ENCODE measurements at regions not wholly inside any gene's neighbourhood (a gene's known extent, or its start where the extent isn't known, plus 50 kb on each side); places are given as distances from the start of the nearest gene placed in this dataset.

- TF ChIP-seq FOXP2 (optimal IDR thresholded peaks at IDR 0.05; ENCODE audit: borderline replicate concordance, extremely low read depth, extremely low read length, insufficient read depth) (no peak), SIN3A (IDR thresholded peaks at IDR 0.05; ENCODE audit: borderline replicate concordance, insufficient read depth, low read length) (no peak), POLR2AphosphoS5 (IDR thresholded peaks at IDR 0.05; ENCODE audit: low read depth, low read length) (no peak), TAF1 (IDR thresholded peaks at IDR 0.05; ENCODE audit: borderline replicate concordance, insufficient read depth, low read length) (no peak)
- TF ChIP-seq, protein P1, sequence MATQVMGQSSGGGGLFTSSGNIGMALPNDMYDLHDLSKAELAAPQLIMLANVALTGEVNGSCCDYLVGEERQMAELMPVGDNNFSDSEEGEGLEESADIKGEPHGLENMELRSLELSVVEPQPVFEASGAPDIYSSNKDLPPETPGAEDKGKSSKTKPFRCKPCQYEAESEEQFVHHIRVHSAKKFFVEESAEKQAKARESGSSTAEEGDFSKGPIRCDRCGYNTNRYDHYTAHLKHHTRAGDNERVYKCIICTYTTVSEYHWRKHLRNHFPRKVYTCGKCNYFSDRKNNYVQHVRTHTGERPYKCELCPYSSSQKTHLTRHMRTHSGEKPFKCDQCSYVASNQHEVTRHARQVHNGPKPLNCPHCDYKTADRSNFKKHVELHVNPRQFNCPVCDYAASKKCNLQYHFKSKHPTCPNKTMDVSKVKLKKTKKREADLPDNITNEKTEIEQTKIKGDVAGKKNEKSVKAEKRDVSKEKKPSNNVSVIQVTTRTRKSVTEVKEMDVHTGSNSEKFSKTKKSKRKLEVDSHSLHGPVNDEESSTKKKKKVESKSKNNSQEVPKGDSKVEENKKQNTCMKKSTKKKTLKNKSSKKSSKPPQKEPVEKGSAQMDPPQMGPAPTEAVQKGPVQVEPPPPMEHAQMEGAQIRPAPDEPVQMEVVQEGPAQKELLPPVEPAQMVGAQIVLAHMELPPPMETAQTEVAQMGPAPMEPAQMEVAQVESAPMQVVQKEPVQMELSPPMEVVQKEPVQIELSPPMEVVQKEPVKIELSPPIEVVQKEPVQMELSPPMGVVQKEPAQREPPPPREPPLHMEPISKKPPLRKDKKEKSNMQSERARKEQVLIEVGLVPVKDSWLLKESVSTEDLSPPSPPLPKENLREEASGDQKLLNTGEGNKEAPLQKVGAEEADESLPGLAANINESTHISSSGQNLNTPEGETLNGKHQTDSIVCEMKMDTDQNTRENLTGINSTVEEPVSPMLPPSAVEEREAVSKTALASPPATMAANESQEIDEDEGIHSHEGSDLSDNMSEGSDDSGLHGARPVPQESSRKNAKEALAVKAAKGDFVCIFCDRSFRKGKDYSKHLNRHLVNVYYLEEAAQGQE (IDR thresholded peaks at IDR 0.05; ENCODE audit: insufficient read depth in 1 of 2, low read depth in 2 of 2, low read length in 2 of 2) = no peak
Measured at GRCh38 chr4:8722556-8722955, 130.0 kb downstream of the CPZ start.

DNA sequence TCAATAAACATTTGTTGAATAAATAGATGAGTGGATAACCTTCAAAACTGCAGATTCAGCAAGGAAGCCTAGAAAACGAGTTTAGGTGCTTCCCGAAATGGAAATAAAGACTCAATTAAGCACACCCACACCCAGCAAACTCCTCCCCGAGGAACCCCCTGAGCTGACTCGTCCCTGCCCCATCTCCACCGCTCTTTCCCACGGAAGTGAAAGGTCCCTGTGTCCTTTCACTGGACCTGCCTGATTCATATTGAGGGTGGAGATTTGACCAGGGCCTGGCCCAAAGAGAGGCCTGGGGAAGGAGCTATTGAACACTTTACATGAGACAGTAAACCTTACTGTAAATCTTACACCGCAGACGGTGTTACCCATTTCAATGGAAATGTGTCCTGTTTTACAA, 129.1 kb downstream of the CPZ start:
- TF ChIP-seq FOXP2 (optimal IDR thresholded peaks at IDR 0.05; ENCODE audit: borderline replicate concordance, extremely low read depth, extremely low read length, insufficient read depth) (no peak), TAF1 (IDR thresholded peaks at IDR 0.05; ENCODE audit: borderline replicate concordance, insufficient read depth, low read length) (no peak), SIN3A (IDR thresholded peaks at IDR 0.05; ENCODE audit: borderline replicate concordance, insufficient read depth, low read length) (no peak), POLR2AphosphoS5 (IDR thresholded peaks at IDR 0.05; ENCODE audit: low read depth, low read length) (no peak)
- TF ChIP-seq, protein P1 (IDR thresholded peaks at IDR 0.05; ENCODE audit: insufficient read depth in 1 of 2, low read depth in 2 of 2, low read length in 2 of 2) = no peak

- TF ChIP-seq TAF1 (IDR thresholded peaks at IDR 0.05; ENCODE audit: borderline replicate concordance, insufficient read depth, low read length) (no peak), SIN3A (IDR thresholded peaks at IDR 0.05; ENCODE audit: borderline replicate concordance, insufficient read depth, low read length) (no peak), POLR2AphosphoS5 (IDR thresholded peaks at IDR 0.05; ENCODE audit: low read depth, low read length) (no peak), FOXP2 (optimal IDR thresholded peaks at IDR 0.05; ENCODE audit: borderline replicate concordance, extremely low read depth, extremely low read length, insufficient read depth) (no peak)
- TF ChIP-seq, protein P1 (IDR thresholded peaks at IDR 0.05; ENCODE audit: insufficient read depth in 1 of 2, low read depth in 2 of 2, low read length in 2 of 2) = no peak
Measured at GRCh38 chr4:8719421-8719820, 126.9 kb downstream of the CPZ start.

DNA sequence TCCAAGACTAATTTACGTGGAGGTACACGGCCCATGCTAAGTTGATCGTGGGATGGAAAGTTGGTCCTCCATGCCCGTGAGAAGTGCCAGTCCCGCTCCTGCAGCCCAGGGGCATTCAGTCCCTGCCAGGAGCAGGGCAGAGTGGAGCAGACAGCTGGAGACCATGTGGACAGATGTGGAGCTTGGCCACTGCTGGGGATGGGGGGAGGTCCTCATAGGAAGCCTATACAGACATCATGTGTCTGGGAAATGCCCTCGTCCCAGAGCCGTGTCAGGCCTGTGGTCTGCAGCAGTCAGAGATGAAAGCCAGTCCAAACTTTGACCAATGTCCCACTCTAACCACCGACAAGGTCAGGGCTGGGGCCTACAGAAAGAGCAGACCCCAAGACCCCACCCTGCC, 118.4 kb downstream of the CPZ start:
- TF ChIP-seq FOXP2 (optimal IDR thresholded peaks at IDR 0.05; ENCODE audit: borderline replicate concordance, extremely low read depth, extremely low read length, insufficient read depth) (no peak), SIN3A (IDR thresholded peaks at IDR 0.05; ENCODE audit: borderline replicate concordance, insufficient read depth, low read length) (no peak), POLR2AphosphoS5 (IDR thresholded peaks at IDR 0.05; ENCODE audit: low read depth, low read length) (no peak), TAF1 (IDR thresholded peaks at IDR 0.05; ENCODE audit: borderline replicate concordance, insufficient read depth, low read length) (no peak)
- TF ChIP-seq, protein P1 (IDR thresholded peaks at IDR 0.05; ENCODE audit: insufficient read depth in 1 of 2, low read depth in 2 of 2, low read length in 2 of 2) = no peak

DNA sequence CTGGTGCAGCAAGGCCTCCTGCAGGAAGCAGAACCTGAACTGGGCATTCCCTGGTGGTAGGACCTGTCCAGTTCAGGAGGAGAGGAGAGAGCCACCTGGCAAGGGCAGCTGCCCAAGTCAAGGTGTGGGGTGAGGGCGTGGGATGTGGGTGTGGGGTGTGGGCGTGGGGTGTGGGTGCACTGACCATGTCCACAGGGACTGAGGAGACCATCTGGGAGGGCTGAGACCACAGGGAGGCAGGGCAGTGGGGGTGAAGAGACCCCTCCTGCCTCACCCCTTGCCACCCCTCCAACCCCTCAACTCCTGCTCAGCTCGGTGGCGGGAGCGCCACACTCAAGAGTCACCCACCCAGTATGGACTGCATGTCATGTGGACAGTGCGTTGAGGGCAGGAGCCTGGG, 117.9 kb downstream of the CPZ start:
- TF ChIP-seq, protein P1 (IDR thresholded peaks at IDR 0.05; ENCODE audit: insufficient read depth in 1 of 2, low read depth in 2 of 2, low read length in 2 of 2) = no peak
- no peak for TF ChIP-seq POLR2AphosphoS5 (IDR thresholded peaks at IDR 0.05; ENCODE audit: low read depth, low read length)
- no peak for TF ChIP-seq TAF1 (IDR thresholded peaks at IDR 0.05; ENCODE audit: borderline replicate concordance, insufficient read depth, low read length)
- no peak for TF ChIP-seq SIN3A (IDR thresholded peaks at IDR 0.05; ENCODE audit: borderline replicate concordance, insufficient read depth, low read length)
- TF ChIP-seq FOXP2 (optimal IDR thresholded peaks at IDR 0.05; ENCODE audit: borderline replicate concordance, extremely low read depth, extremely low read length, insufficient read depth) = no peak

Data from PFSK-1 (cell line).